CD4-positive, alpha-beta T cell treated with Interleukin-17A for 4 hours (primary cell): ENCODE measurements at regions not wholly inside any gene's neighbourhood (a gene's known extent, or its start where the extent isn't known, plus 50 kb on each side); places are given as distances from the start of the nearest gene placed in this dataset.
A peak's percentile ranks its signal among the peaks of the same experiment; 100 is the strongest.
"Not testable (repeated sequence)": the region's sequence is repeated elsewhere in the genome, so short reads cannot be mapped to it uniquely, and the experiment has no call there.

ENCODE experiments used
- DNase-seq: peaks from one replicate; pipeline ENCODE4 v3.0.0-alpha.2; 2020; ENCODE audit warnings: mixed read lengths

- no peak for DNase-seq
Measured at GRCh38 chr21:25487046-25487594, 120.2 kb downstream of the MRPL39 start.

- DNase-seq, result no peak
Measured at GRCh38 chr21:25485914-25486313, 121.4 kb downstream of the MRPL39 start.

- no peak for DNase-seq
Measured at GRCh38 chr21:25467896-25468295, 139.4 kb downstream of the MRPL39 start.

- DNase-seq, result not testable (repeated sequence)
Measured at GRCh38 chr21:25467071-25467470, 140.2 kb downstream of the MRPL39 start.

- no peak for DNase-seq
Measured at GRCh38 chr21:25466470-25466869, 140.8 kb downstream of the MRPL39 start.

GRCh38 chr21:25465263-25465662 lies 142.0 kb downstream of the MRPL39 start:
- no peak for DNase-seq

GRCh38 chr21:25464275-25464674 lies 143.0 kb downstream of the MRPL39 start:
- DNase-seq, result peak; percentile 11

GRCh38 chr21:25462517-25462971 lies 144.7 kb downstream of the MRPL39 start:
- no peak for DNase-seq

GRCh38 chr21:25461725-25462124 lies 145.6 kb downstream of the MRPL39 start:
- DNase-seq, result no peak

GRCh38 chr21:25459993-25460392 lies 147.3 kb downstream of the MRPL39 start:
- DNase-seq, result no peak

- DNase-seq, result no peak
Measured at GRCh38 chr21:25459365-25459764, 147.9 kb downstream of the MRPL39 start.

GRCh38 chr21:25458484-25458883 lies 148.8 kb downstream of the MRPL39 start:
- no peak for DNase-seq

GRCh38 chr21:25457946-25458345 lies 149.3 kb downstream of the MRPL39 start:
- no peak for DNase-seq

GRCh38 chr21:25457411-25457810 lies 149.9 kb downstream of the MRPL39 start:
- no peak for DNase-seq

GRCh38 chr21:25456672-25457071 lies 150.6 kb downstream of the MRPL39 start:
- no peak for DNase-seq

GRCh38 chr21:25453524-25453923 lies 153.8 kb downstream of the MRPL39 start:
- DNase-seq, result no peak

GRCh38 chr21:25449950-25450349 lies 157.3 kb downstream of the MRPL39 start:
- no peak for DNase-seq

- DNase-seq, result no peak
Measured at GRCh38 chr21:25441835-25442234, 165.4 kb downstream of the MRPL39 start.

GRCh38 chr21:25437465-25437864 lies 169.8 kb downstream of the MRPL39 start:
- not testable (repeated sequence) for DNase-seq

GRCh38 chr21:25428537-25428936 lies 178.7 kb downstream of the MRPL39 start:
- no peak for DNase-seq

- DNase-seq, result no peak
Measured at GRCh38 chr21:25427828-25428227, 179.5 kb downstream of the MRPL39 start.

- no peak for DNase-seq
Measured at GRCh38 chr21:25426580-25426979, 180.7 kb downstream of the MRPL39 start.

- no peak for DNase-seq
Measured at GRCh38 chr21:25425156-25425555, 182.1 kb downstream of the MRPL39 start.

- DNase-seq, result no peak
Measured at GRCh38 chr21:25424634-25425033, 182.6 kb downstream of the MRPL39 start.

GRCh38 chr21:25424048-25424447 lies 183.2 kb downstream of the MRPL39 start:
- DNase-seq, result no peak
